WERI-Rb-1 (cell line): ENCODE measurements at regions not wholly inside any gene's neighbourhood (a gene's known extent, or its start where the extent isn't known, plus 50 kb on each side); places are given as distances from the start of the nearest gene placed in this dataset.

ENCODE experiments used
- DNase-seq: peaks from one replicate; pipeline ENCODE4 v3.0.0-alpha.2; 2020
- H3K27ac ChIP-seq: fragments of 250-450 bp; sonication (Bioruptor Pico); 2 replicates; pipeline ENCODE4 v1.5.1; 2020; ENCODE audit warnings: mild to moderate bottlenecking, moderate library complexity
- H3K27me3 ChIP-seq: fragments of 250-450 bp; sonication (Bioruptor Pico); 2 replicates; pipeline ENCODE4 v1.5.1; 2021; ENCODE audit warnings: mild to moderate bottlenecking, low read depth, moderate library complexity; ENCODE audit not compliant: insufficient read depth, severe bottlenecking
- H3K36me3 ChIP-seq: fragments of 250-450 bp; sonication (Bioruptor Pico); 2 replicates; pipeline ENCODE4 v1.5.1; 2020; ENCODE audit warnings: mild to moderate bottlenecking, moderate library complexity
- H3K4me3 ChIP-seq: 2 replicates; pipeline ENCODE4 v1.5.1; 2011; ENCODE audit warnings: low read depth, mild to moderate bottlenecking, control low read depth, low read length
- H3K9me3 ChIP-seq: fragments of 250-450 bp; sonication (Bioruptor Pico); 2 replicates; pipeline ENCODE4 v1.5.1; 2021; ENCODE audit warnings: mild to moderate bottlenecking, moderate library complexity; ENCODE audit not compliant: severe bottlenecking
- TF ChIP-seq, protein P1 (sequence below): IDR thresholded peaks from 2 replicates; pipeline ENCODE4 v1.5.1; 2011; ENCODE audit warnings: low read depth, mild to moderate bottlenecking, control low read depth, inconsistent platforms, low read length

DNA sequence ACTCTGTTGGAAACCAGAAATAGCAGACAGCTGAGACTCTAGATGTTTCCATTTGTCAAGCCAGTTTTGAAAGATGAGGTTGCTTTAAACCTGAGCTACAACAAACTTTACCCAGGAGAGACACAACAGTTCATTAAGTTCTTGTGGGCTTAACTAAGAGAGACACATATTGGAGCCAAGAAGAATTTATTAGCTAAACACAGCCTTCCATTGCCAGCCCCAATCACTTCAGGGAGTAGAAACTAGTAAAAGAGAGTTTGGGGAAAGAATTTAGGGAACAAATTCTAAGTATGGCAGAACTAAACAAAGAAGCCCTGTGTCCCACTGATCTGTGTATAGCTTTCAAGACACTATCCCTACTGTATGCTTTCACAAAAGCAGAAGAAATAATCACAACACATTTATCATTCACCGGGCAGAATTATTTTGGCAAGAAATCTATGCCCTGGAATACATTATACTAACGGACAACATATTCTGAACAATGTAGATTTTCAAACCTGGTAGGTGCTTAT, 87.3 kb upstream of the KAZN start:
- TF ChIP-seq, protein P1, sequence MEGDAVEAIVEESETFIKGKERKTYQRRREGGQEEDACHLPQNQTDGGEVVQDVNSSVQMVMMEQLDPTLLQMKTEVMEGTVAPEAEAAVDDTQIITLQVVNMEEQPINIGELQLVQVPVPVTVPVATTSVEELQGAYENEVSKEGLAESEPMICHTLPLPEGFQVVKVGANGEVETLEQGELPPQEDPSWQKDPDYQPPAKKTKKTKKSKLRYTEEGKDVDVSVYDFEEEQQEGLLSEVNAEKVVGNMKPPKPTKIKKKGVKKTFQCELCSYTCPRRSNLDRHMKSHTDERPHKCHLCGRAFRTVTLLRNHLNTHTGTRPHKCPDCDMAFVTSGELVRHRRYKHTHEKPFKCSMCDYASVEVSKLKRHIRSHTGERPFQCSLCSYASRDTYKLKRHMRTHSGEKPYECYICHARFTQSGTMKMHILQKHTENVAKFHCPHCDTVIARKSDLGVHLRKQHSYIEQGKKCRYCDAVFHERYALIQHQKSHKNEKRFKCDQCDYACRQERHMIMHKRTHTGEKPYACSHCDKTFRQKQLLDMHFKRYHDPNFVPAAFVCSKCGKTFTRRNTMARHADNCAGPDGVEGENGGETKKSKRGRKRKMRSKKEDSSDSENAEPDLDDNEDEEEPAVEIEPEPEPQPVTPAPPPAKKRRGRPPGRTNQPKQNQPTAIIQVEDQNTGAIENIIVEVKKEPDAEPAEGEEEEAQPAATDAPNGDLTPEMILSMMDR = no peak
- no peak for DNase-seq
- H3K27ac ChIP-seq = no peak overlapping the region
- no peak overlapping the region for H3K4me3 ChIP-seq
- H3K27me3 ChIP-seq = peaks cover 82% of the 10 kb centered on the region
- H3K9me3 ChIP-seq = no peaks in the 10 kb centered on the region
- no peaks in the 10 kb centered on the region for H3K36me3 ChIP-seq

DNA sequence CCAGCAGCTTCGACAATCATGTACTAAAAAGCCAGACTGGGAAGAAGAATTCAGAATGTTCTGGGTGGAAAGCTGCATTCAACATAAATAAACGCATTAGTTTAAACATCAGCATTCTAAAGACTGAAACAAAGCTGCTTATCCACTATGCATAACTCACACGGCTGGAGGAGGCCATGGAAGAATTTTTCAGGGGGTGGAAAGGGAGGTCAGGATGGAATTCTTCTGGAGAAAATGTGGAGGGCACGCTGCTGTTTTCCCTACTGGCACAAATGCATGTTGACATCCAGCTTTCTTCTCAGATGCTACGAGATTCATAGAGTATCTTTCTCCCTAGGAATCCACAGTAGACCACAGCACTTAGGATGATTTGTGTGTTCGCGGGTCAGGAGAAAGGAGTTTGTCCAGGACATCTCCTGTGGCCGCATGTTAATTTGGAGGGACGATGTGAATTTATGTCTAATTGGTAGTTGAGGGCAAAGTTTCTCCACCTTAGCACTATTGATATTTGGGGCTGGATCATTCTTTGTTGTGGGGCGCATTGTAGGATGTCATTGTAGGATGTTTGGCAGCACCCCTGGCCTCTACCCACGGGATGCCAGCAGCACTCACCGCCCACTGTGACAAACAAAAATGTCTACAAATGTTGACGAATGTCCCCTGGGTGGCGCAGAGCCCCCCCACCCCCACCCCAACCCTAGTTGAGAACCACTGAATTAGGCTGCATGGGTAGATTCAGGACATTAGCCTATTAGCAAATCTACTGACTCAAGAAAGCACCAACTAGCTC, 86.5 kb upstream of the KAZN start:
- no peaks in the 10 kb centered on the region for H3K9me3 ChIP-seq
- TF ChIP-seq, protein P1 = no peak
- DNase-seq = no peak
- no peaks in the 10 kb centered on the region for H3K36me3 ChIP-seq
- H3K4me3 ChIP-seq = no peak overlapping the region
- H3K27me3 ChIP-seq = peaks cover 84% of the 10 kb centered on the region
- no peak overlapping the region for H3K27ac ChIP-seq

DNA sequence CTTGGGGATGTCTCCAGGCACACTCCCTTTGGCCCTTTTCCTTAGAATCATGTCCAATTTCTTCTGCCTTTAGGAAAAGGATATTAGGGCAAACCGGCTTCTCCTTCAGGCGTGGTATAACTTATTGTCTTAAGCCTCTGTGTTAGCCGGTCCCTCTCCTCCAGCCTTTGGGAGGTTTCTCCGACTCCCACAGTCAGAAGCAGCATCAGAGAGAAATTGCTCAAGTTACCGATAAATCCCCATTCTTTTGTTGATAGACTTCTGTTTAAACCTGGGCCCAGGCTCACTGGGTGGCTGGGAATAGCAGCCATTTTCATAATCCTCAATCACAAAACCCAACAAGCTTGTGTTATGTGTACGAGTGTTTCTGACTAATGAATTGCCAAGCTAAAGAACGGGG, 85.4 kb upstream of the KAZN start:
- H3K36me3 ChIP-seq = no peaks in the 10 kb centered on the region
- H3K9me3 ChIP-seq = no peaks in the 10 kb centered on the region
- no peak overlapping the region for H3K4me3 ChIP-seq
- no peak for DNase-seq
- H3K27ac ChIP-seq = no peak overlapping the region
- peaks cover 84% of the 10 kb centered on the region for H3K27me3 ChIP-seq
- TF ChIP-seq, protein P1 = no peak

DNA sequence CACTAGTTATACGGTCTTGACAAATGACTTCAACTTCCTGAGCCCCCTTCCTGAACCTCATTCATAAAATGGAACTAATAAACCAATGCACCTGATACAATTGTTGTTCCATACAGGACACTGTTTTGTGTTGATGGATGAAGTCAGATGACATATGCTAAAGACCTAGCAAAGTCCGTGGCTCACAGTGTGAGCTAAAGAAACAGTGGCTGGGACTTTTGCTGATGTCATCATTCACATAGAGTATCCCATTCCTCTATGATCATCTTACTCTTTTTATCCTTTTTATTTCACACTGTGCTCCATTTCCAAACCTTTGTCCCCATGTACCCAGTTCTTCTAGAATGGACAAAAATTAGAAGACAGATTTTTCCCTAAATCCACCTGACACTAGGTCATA, 83.7 kb upstream of the KAZN start:
- no peak for DNase-seq
- TF ChIP-seq, protein P1 = no peak
- peaks cover 81% of the 10 kb centered on the region for H3K27me3 ChIP-seq
- H3K4me3 ChIP-seq = no peak overlapping the region
- no peaks in the 10 kb centered on the region for H3K36me3 ChIP-seq
- H3K9me3 ChIP-seq = no peaks in the 10 kb centered on the region
- no peak overlapping the region for H3K27ac ChIP-seq

DNA sequence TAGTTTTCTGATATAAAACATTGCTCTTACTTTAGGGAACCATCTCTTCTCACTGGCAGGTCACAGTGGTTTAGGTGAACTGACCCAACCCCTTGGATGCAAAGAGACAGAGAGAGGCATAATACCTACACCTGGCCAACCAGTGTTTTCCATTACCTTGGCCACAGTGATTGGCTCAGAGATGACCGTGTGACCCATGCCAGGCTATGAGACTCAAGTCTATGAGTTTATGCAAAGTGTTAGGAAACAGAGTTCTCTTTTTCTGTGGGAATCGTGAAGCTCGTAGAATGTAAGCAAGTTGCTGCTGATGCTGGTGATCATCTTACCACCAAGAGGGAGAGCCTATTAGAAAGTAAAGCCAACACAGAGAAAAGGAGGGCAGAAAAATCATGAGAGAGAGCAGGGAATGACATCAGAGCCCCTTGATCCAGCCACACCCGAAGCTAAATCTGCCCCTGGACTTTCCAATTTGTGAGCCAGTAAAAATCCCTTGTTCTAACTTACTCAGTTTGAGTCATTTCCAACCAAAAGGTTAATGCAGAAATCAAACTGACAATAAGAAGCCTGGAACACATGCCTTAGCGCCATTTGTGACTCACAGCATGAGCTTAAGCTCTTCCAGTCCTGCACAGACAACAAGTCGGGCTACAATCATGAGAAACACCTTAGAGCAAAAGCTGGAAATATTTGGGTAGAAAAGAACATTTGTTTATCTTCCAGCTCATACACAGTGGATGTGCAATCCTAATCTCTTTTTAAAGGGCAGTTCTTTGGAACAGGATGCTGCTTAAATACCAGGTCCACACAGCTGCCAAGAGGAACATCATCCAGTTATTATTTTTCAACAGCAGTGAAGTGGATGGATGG, 81.3 kb upstream of the KAZN start:
- no peak overlapping the region for H3K27ac ChIP-seq

More for the DNA sequence above, 81.3 kb upstream of the KAZN start:
- Histone ChIP-seq H3K27me3 (peaks cover 81% of the 10 kb centered on the region), H3K9me3 (no peaks in the 10 kb centered on the region), H3K36me3 (no peaks in the 10 kb centered on the region), H3K4me3 (no peak overlapping the region)
- DNase-seq = no peak
- TF ChIP-seq, protein P1 = no peak
